ENCODE measurements at regions not wholly inside any gene's neighbourhood (a gene's known extent, or its start where the extent isn't known, plus 50 kb on each side); places are given as distances from the start of the nearest gene placed in this dataset.

GRCh38 chr16:54718376-54718775, 212.3 kb upstream of the IRX5 start:
- no peak for TF ChIP-seq CTCF (IDR thresholded peaks at IDR 0.05)
- intact Hi-C loops (cut with DNase I; ENCODE audit: low total_unique reads), result no loop called here
- H3K36me3 ChIP-seq, result no peaks in the 10 kb centered on the region
- no peak overlapping the region for H3K4me3 ChIP-seq
- H3K9me3 ChIP-seq, result no peaks in the 10 kb centered on the region
- H3K4me1 ChIP-seq, result no peaks in the 10 kb centered on the region
- no peak for DNase-seq
- no peak overlapping the region for H3K27ac ChIP-seq
- no peaks in the 10 kb centered on the region for H3K27me3 ChIP-seq

GRCh38 chr16:54715011-54715410, 215.7 kb upstream of the IRX5 start:
- intact Hi-C loops (cut with DNase I; ENCODE audit: low total_unique reads), result no loop called here
- Histone ChIP-seq H3K27ac (no peak overlapping the region), H3K9me3 (no peaks in the 10 kb centered on the region), H3K4me1 (no peaks in the 10 kb centered on the region), H3K36me3 (no peaks in the 10 kb centered on the region), H3K27me3 (no peaks in the 10 kb centered on the region), H3K4me3 (no peak overlapping the region)
- DNase-seq, result no peak
- TF ChIP-seq CTCF (IDR thresholded peaks at IDR 0.05) (no peak), POLR2A (IDR thresholded peaks at IDR 0.05) (no peak)

GRCh38 chr16:54712866-54713265, 217.8 kb upstream of the IRX5 start:
- H3K9me3 ChIP-seq, result no peaks in the 10 kb centered on the region
- TF ChIP-seq POLR2A (IDR thresholded peaks at IDR 0.05), result no peak
- TF ChIP-seq CTCF (IDR thresholded peaks at IDR 0.05), result no peak
- H3K36me3 ChIP-seq, result no peaks in the 10 kb centered on the region
- intact Hi-C loops (cut with DNase I; ENCODE audit: low total_unique reads), result no loop called here
- H3K4me1 ChIP-seq, result no peaks in the 10 kb centered on the region
- H3K27ac ChIP-seq, result no peak overlapping the region
- no peak for DNase-seq
- H3K27me3 ChIP-seq, result no peaks in the 10 kb centered on the region
- H3K4me3 ChIP-seq, result no peak overlapping the region

GRCh38 chr16:54707813-54708212, 222.9 kb upstream of the IRX5 start:
- intact Hi-C loops (cut with DNase I; ENCODE audit: low total_unique reads), result no loop called here

GRCh38 chr16:54706406-54706805, 224.3 kb upstream of the IRX5 start:
- no peaks in the 10 kb centered on the region for H3K4me1 ChIP-seq

More at GRCh38 chr16:54707813-54708212, 222.9 kb upstream of the IRX5 start:
- Histone ChIP-seq H3K27ac (no peak overlapping the region), H3K27me3 (no peaks in the 10 kb centered on the region), H3K36me3 (no peaks in the 10 kb centered on the region), H3K4me3 (no peak overlapping the region), H3K9me3 (no peaks in the 10 kb centered on the region), H3K4me1 (no peaks in the 10 kb centered on the region)
- TF ChIP-seq POLR2A (IDR thresholded peaks at IDR 0.05), result no peak
- no peak for TF ChIP-seq CTCF (IDR thresholded peaks at IDR 0.05)
- DNase-seq, result no peak

More at GRCh38 chr16:54706406-54706805, 224.3 kb upstream of the IRX5 start:
- DNase-seq, result no peak
- no peaks in the 10 kb centered on the region for H3K9me3 ChIP-seq
- intact Hi-C loops (cut with DNase I; ENCODE audit: low total_unique reads), result no loop called here
- H3K27ac ChIP-seq, result no peak overlapping the region
- no peak for TF ChIP-seq POLR2A (IDR thresholded peaks at IDR 0.05)
- TF ChIP-seq CTCF (IDR thresholded peaks at IDR 0.05), result no peak
- no peaks in the 10 kb centered on the region for H3K27me3 ChIP-seq
- H3K36me3 ChIP-seq, result no peaks in the 10 kb centered on the region
- H3K4me3 ChIP-seq, result no peak overlapping the region
